ENCODE measurements at regions not wholly inside any gene's neighbourhood (a gene's known extent, or its start where the extent isn't known, plus 50 kb on each side); places are given as distances from the start of the nearest gene placed in this dataset.
"Not testable (repeated sequence)": the region's sequence is repeated elsewhere in the genome, so short reads cannot be mapped to it uniquely, and the experiment has no call there.

GRCh38 chr14:39603942-39604341 is 171.7 kb upstream of the FBXO33 start:
- H2AFZ ChIP-seq (ENCODE audit: low read length), result no peak overlapping the region
- H3K9ac ChIP-seq (ENCODE audit: low read length), result no peak overlapping the region
- no peak overlapping the region for H3K4me2 ChIP-seq (ENCODE audit: low read depth, low read length, poor library complexity, severe bottlenecking)
- H3K9me2 ChIP-seq (replicated peaks; ENCODE audit: insufficient read depth, low read length), result no peaks in the 10 kb centered on the region
- no peaks in the 10 kb centered on the region for H4K20me1 ChIP-seq (ENCODE audit: insufficient read depth, low read depth, low read length)
- DNase-seq, result no peak
- H3K36me3 ChIP-seq (ENCODE audit: insufficient read depth, low read length), result no peaks in the 10 kb centered on the region
- H3K4me1 ChIP-seq (ENCODE audit: low read length), result no peaks in the 10 kb centered on the region
- H3K27ac ChIP-seq (ENCODE audit: low read length), result no peak overlapping the region
- H3K27me3 ChIP-seq (ENCODE audit: low read length), result no peaks in the 10 kb centered on the region
- no peaks in the 10 kb centered on the region for H3K9me3 ChIP-seq (ENCODE audit: low read length)
- H3K4me3 ChIP-seq (ENCODE audit: low read length), result no peak overlapping the region
- H3K79me2 ChIP-seq (ENCODE audit: low read length), result no peaks in the 10 kb centered on the region

GRCh38 chr14:39593377-39593776 is 161.1 kb upstream of the FBXO33 start:
- Histone ChIP-seq H3K9me3 (ENCODE audit: low read length) (no peaks in the 10 kb centered on the region), H3K4me2 (ENCODE audit: low read depth, low read length, poor library complexity, severe bottlenecking) (no peak overlapping the region), H3K27ac (ENCODE audit: low read length) (no peak overlapping the region), H3K9me2 (replicated peaks; ENCODE audit: insufficient read depth, low read length) (no peaks in the 10 kb centered on the region), H3K4me1 (ENCODE audit: low read length) (no peaks in the 10 kb centered on the region), H2AFZ (ENCODE audit: low read length) (no peak overlapping the region), H3K36me3 (ENCODE audit: insufficient read depth, low read length) (no peaks in the 10 kb centered on the region), H3K79me2 (ENCODE audit: low read length) (no peaks in the 10 kb centered on the region), H3K9ac (ENCODE audit: low read length) (no peak overlapping the region), H4K20me1 (ENCODE audit: insufficient read depth, low read depth, low read length) (no peaks in the 10 kb centered on the region), H3K4me3 (ENCODE audit: low read length) (no peak overlapping the region), H3K27me3 (ENCODE audit: low read length) (0 out of 2 replicates have a peak, but pooled peaks cover 2% of the 10 kb centered on the region)
- no peak for DNase-seq

GRCh38 chr14:39592116-39592789 is 160.0 kb upstream of the FBXO33 start:
- no peaks in the 10 kb centered on the region for H3K36me3 ChIP-seq (ENCODE audit: insufficient read depth, low read length)
- H3K9me2 ChIP-seq (replicated peaks; ENCODE audit: insufficient read depth, low read length), result no peaks in the 10 kb centered on the region
- H3K4me1 ChIP-seq (ENCODE audit: low read length), result no peaks in the 10 kb centered on the region
- H4K20me1 ChIP-seq (ENCODE audit: insufficient read depth, low read depth, low read length), result no peaks in the 10 kb centered on the region
- no peaks in the 10 kb centered on the region for H3K79me2 ChIP-seq (ENCODE audit: low read length)
- H3K27ac ChIP-seq (ENCODE audit: low read length), result no peak overlapping the region
- no peak overlapping the region for H3K4me3 ChIP-seq (ENCODE audit: low read length)
- no peak overlapping the region for H2AFZ ChIP-seq (ENCODE audit: low read length)
- DNase-seq, result no peak
- no peaks in the 10 kb centered on the region for H3K9me3 ChIP-seq (ENCODE audit: low read length)
- H3K9ac ChIP-seq (ENCODE audit: low read length), result no peak overlapping the region
- H3K4me2 ChIP-seq (ENCODE audit: low read depth, low read length, poor library complexity, severe bottlenecking), result no peak overlapping the region
- 0 out of 2 replicates have a peak, but pooled peaks cover 2% of the 10 kb centered on the region for H3K27me3 ChIP-seq (ENCODE audit: low read length)

GRCh38 chr14:39589882-39590281 is 157.6 kb upstream of the FBXO33 start:
- not testable (repeated sequence) for H3K27ac ChIP-seq (ENCODE audit: low read length); H2AFZ ChIP-seq (ENCODE audit: low read length); H3K4me1 ChIP-seq (ENCODE audit: low read length); H3K9me2 ChIP-seq (replicated peaks; ENCODE audit: insufficient read depth, low read length); H3K9me3 ChIP-seq (ENCODE audit: low read length); H3K27me3 ChIP-seq (ENCODE audit: low read length); H3K79me2 ChIP-seq (ENCODE audit: low read length); H3K9ac ChIP-seq (ENCODE audit: low read length); H4K20me1 ChIP-seq (ENCODE audit: insufficient read depth, low read depth, low read length); H3K36me3 ChIP-seq (ENCODE audit: insufficient read depth, low read length); H3K4me3 ChIP-seq (ENCODE audit: low read length); DNase-seq; H3K4me2 ChIP-seq (ENCODE audit: low read depth, low read length, poor library complexity, severe bottlenecking)

- H3K27ac ChIP-seq (ENCODE audit: low read length), result no peak overlapping the region
- no peaks in the 10 kb centered on the region for H3K27me3 ChIP-seq (ENCODE audit: low read length)
- no peak for DNase-seq
- H2AFZ ChIP-seq (ENCODE audit: low read length), result no peak overlapping the region
- H3K4me2 ChIP-seq (ENCODE audit: low read depth, low read length, poor library complexity, severe bottlenecking), result no peak overlapping the region
- no peaks in the 10 kb centered on the region for H3K4me1 ChIP-seq (ENCODE audit: low read length)
- H3K9me3 ChIP-seq (ENCODE audit: low read length), result no peaks in the 10 kb centered on the region
- no peaks in the 10 kb centered on the region for H3K36me3 ChIP-seq (ENCODE audit: insufficient read depth, low read length)
- no peak overlapping the region for H3K9ac ChIP-seq (ENCODE audit: low read length)
- no peaks in the 10 kb centered on the region for H3K9me2 ChIP-seq (replicated peaks; ENCODE audit: insufficient read depth, low read length)
- H3K79me2 ChIP-seq (ENCODE audit: low read length), result no peaks in the 10 kb centered on the region
- H4K20me1 ChIP-seq (ENCODE audit: insufficient read depth, low read depth, low read length), result no peaks in the 10 kb centered on the region
- no peak overlapping the region for H3K4me3 ChIP-seq (ENCODE audit: low read length)
Measured at GRCh38 chr14:39582028-39582654, 149.9 kb upstream of the FBXO33 start.

GRCh38 chr14:39581474-39581873 is 149.2 kb upstream of the FBXO33 start:
- Histone ChIP-seq H3K9ac (ENCODE audit: low read length) (no peak overlapping the region), H3K9me3 (ENCODE audit: low read length) (no peaks in the 10 kb centered on the region), H3K4me3 (ENCODE audit: low read length) (no peak overlapping the region), H3K4me1 (ENCODE audit: low read length) (no peaks in the 10 kb centered on the region), H2AFZ (ENCODE audit: low read length) (no peak overlapping the region), H3K36me3 (ENCODE audit: insufficient read depth, low read length) (no peaks in the 10 kb centered on the region), H3K79me2 (ENCODE audit: low read length) (no peaks in the 10 kb centered on the region), H4K20me1 (ENCODE audit: insufficient read depth, low read depth, low read length) (no peaks in the 10 kb centered on the region), H3K9me2 (replicated peaks; ENCODE audit: insufficient read depth, low read length) (no peaks in the 10 kb centered on the region), H3K27ac (ENCODE audit: low read length) (no peak overlapping the region), H3K4me2 (ENCODE audit: low read depth, low read length, poor library complexity, severe bottlenecking) (no peak overlapping the region), H3K27me3 (ENCODE audit: low read length) (no peaks in the 10 kb centered on the region)
- peak; percentile 65 for DNase-seq

GRCh38 chr14:39580696-39581095 is 148.5 kb upstream of the FBXO33 start:
- Histone ChIP-seq H3K9me3 (ENCODE audit: low read length) (no peaks in the 10 kb centered on the region), H3K27me3 (ENCODE audit: low read length) (no peaks in the 10 kb centered on the region), H3K79me2 (ENCODE audit: low read length) (no peaks in the 10 kb centered on the region), H3K4me3 (ENCODE audit: low read length) (no peak overlapping the region), H3K27ac (ENCODE audit: low read length) (no peak overlapping the region), H3K36me3 (ENCODE audit: insufficient read depth, low read length) (no peaks in the 10 kb centered on the region), H4K20me1 (ENCODE audit: insufficient read depth, low read depth, low read length) (no peaks in the 10 kb centered on the region), H3K9ac (ENCODE audit: low read length) (no peak overlapping the region), H3K4me2 (ENCODE audit: low read depth, low read length, poor library complexity, severe bottlenecking) (no peak overlapping the region), H3K4me1 (ENCODE audit: low read length) (no peaks in the 10 kb centered on the region), H2AFZ (ENCODE audit: low read length) (no peak overlapping the region), H3K9me2 (replicated peaks; ENCODE audit: insufficient read depth, low read length) (no peaks in the 10 kb centered on the region)
- no peak for DNase-seq

DNA sequence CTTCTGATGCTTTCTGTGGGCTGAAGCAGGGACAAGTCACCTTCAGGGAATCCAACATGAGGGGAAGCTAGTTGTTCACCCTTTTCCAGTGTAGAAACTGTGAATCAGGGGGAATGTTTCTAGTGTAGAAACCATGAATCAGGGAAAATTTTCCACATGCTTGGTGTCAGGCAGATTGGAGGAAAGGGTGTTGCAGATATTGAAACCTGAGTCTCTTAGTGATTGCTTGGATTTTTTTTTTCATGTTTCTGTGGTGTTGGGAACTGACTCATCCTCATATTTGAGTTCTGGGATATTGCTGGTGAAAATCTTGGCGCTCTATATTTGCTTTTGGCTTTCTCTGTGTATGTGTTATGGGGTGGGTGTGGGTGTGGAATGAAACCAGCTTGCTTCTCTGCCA is 144.5 kb upstream of the FBXO33 start:
- no peak overlapping the region for H3K4me2 ChIP-seq (ENCODE audit: low read depth, low read length, poor library complexity, severe bottlenecking)
- H3K79me2 ChIP-seq (ENCODE audit: low read length), result no peaks in the 10 kb centered on the region
- no peak for DNase-seq
- no peaks in the 10 kb centered on the region for H3K36me3 ChIP-seq (ENCODE audit: insufficient read depth, low read length)
- H4K20me1 ChIP-seq (ENCODE audit: insufficient read depth, low read depth, low read length), result no peaks in the 10 kb centered on the region
- no peaks in the 10 kb centered on the region for H3K4me1 ChIP-seq (ENCODE audit: low read length)
- no peak overlapping the region for H2AFZ ChIP-seq (ENCODE audit: low read length)
- H3K4me3 ChIP-seq (ENCODE audit: low read length), result no peak overlapping the region
- H3K9me2 ChIP-seq (replicated peaks; ENCODE audit: insufficient read depth, low read length), result no peaks in the 10 kb centered on the region
- no peak overlapping the region for H3K9ac ChIP-seq (ENCODE audit: low read length)
- H3K9me3 ChIP-seq (ENCODE audit: low read length), result no peaks in the 10 kb centered on the region
- H3K27ac ChIP-seq (ENCODE audit: low read length), result no peak overlapping the region
- no peaks in the 10 kb centered on the region for H3K27me3 ChIP-seq (ENCODE audit: low read length)

Data from Karpas-422 (cell line).